PC-3 (cell line): ENCODE measurements at regions not wholly inside any gene's neighbourhood (a gene's known extent, or its start where the extent isn't known, plus 50 kb on each side); places are given as distances from the start of the nearest gene placed in this dataset.
"Not testable (repeated sequence)": the region's sequence is repeated elsewhere in the genome, so short reads cannot be mapped to it uniquely, and the experiment has no call there.

ENCODE experiments used
- ATAC-seq: fragments of 200-7000 bp; cut with Tn5 transposase; 2 replicates; pipeline ENCODE4 v1.9.1; 2020; ENCODE audit warnings: mild to moderate bottlenecking, moderate library complexity
- BruUV-seq: library from RNA; stranded (reverse); fragments of 400-500 nt; replicated peaks from 2 replicates; lab custom pipeline; 2021; lab: Mats Ljungman, UMichigan
- CTCF ChIA-PET: fragments of 300-600 bp; sonication (Branson Sonifier 250); formaldehyde crosslinking; loops from one replicate; lab custom pipeline; 2022; ENCODE audit warnings: antibody characterized with exemption; lab: Charles Lee
- POLR2A ChIA-PET: fragments of 300-600 bp; sonication (Branson Sonifier 250); formaldehyde crosslinking; loops from one replicate; lab custom pipeline; 2022; ENCODE audit warnings: antibody characterized with exemption; ENCODE audit not compliant: unreplicated experiment; lab: Charles Lee
- DNase-seq: peaks from one replicate; pipeline ENCODE4 v3.0.0-alpha.2; 2015
- H2AFZ ChIP-seq: fragments of 300-600 bp; sonication (generic); 2 replicates; pipeline ENCODE4 v1.6.0; 2016; ENCODE audit warnings: antibody characterized with exemption, low read length
- H3F3A ChIP-seq: fragments of 300-600 bp; sonication (generic); one replicate; pipeline ENCODE4 v1.6.0; 2017; ENCODE audit warnings: antibody characterized with exemption, low read length, control low read depth, mild to moderate bottlenecking; ENCODE audit not compliant: unreplicated experiment
- H3K27ac ChIP-seq: fragments of 300-600 bp; sonication (generic); 2 replicates; pipeline ENCODE4 v1.5.1; 2016; ENCODE audit warnings: mild to moderate bottlenecking, low read length
- H3K27me3 ChIP-seq: fragments of 300-600 bp; sonication (generic); 2 replicates; pipeline ENCODE4 v1.6.1; 2016; ENCODE audit warnings: low read length, mixed read lengths
- H3K36me3 ChIP-seq: fragments of 300-600 bp; sonication (generic); 2 replicates; pipeline ENCODE4 v1.6.1; 2016; ENCODE audit warnings: low read depth, mixed run types, low read length, mixed read lengths
- H3K4me1 ChIP-seq: fragments of 300-600 bp; sonication (generic); 2 replicates; pipeline ENCODE4 v1.5.1; 2016; ENCODE audit warnings: low read length; ENCODE audit not compliant: insufficient read depth
- H3K4me2 ChIP-seq: fragments of 300-600 bp; sonication (generic); 2 replicates; pipeline ENCODE4 v1.6.0; 2016; ENCODE audit warnings: low read length
- H3K4me3 ChIP-seq: fragments of 300-600 bp; sonication (generic); 2 replicates; pipeline ENCODE4 v1.5.1; 2016; ENCODE audit warnings: mild to moderate bottlenecking, low read length, mixed read lengths
- H3K79me2 ChIP-seq: fragments of 300-600 bp; sonication (generic); 2 replicates; pipeline ENCODE4 v1.6.1; 2017; ENCODE audit warnings: low read length, mixed read lengths
- H3K9ac ChIP-seq: fragments of 300-600 bp; sonication (generic); 2 replicates; pipeline ENCODE4 v1.6.0; 2016; ENCODE audit warnings: mild to moderate bottlenecking, low read length
- H3K9me2 ChIP-seq: fragments of 300-600 bp; sonication (generic); replicated peaks from 2 replicates; pipeline ENCODE4 v1.6.1; 2016; ENCODE audit warnings: mixed run types, low read length, mixed read lengths
- H3K9me3 ChIP-seq: fragments of 300-600 bp; sonication (generic); 2 replicates; pipeline ENCODE4 v1.6.1; 2016; ENCODE audit warnings: low read length, mixed read lengths
- H4K20me1 ChIP-seq: fragments of 300-600 bp; sonication (generic); 2 replicates; pipeline ENCODE4 v1.6.1; 2016; ENCODE audit warnings: low read length, mixed read lengths
- CTCF ChIP-seq: fragments of 300-600 bp; sonication (generic); conservative IDR thresholded peaks from 2 replicates; pipeline ENCODE4 v1.5.1; 2017; ENCODE audit warnings: antibody characterized with exemption, low read depth, mild to moderate bottlenecking, low read length
- EZH2 ChIP-seq: fragments of 300-600 bp; sonication (generic); IDR thresholded peaks from one replicate; pipeline ENCODE4 v1.6.1; 2017; ENCODE audit warnings: antibody characterized with exemption, mild to moderate bottlenecking, low read length; ENCODE audit not compliant: unreplicated experiment
- EZH2phosphoT487 ChIP-seq: fragments of 300-600 bp; sonication (generic); IDR thresholded peaks from 2 replicates; pipeline ENCODE4 v1.6.1; 2018; ENCODE audit warnings: mild to moderate bottlenecking, antibody characterized with exemption, low read length, borderline replicate concordance
- intact Hi-C: fragments of 100-400 bp; cut with micrococcal nuclease; formaldehyde crosslinking; loops from 2 replicates; pipeline ENCODE4 v1.9.0; 2023

- Histone ChIP-seq H3K4me1 (no peaks in the 10 kb centered on the region), H3K4me3 (no peak overlapping the region), H2AFZ (no peak overlapping the region), H3F3A (no peaks in the 10 kb centered on the region), H3K27me3 (0 out of 2 replicates have a peak, but pooled peaks cover 5% of the 10 kb centered on the region), H3K79me2 (no peaks in the 10 kb centered on the region), H3K4me2 (no peak overlapping the region), H3K36me3 (no peaks in the 10 kb centered on the region), H3K9me2 (no peaks in the 10 kb centered on the region), H4K20me1 (no peaks in the 10 kb centered on the region), H3K27ac (no peak overlapping the region), H3K9ac (no peak overlapping the region), H3K9me3 (no peaks in the 10 kb centered on the region)
- no peak for ATAC-seq
- intact Hi-C loops: no loop called here
- ChIA-PET CTCF (no interaction called here), POLR2A (no interaction called here)
- TF ChIP-seq EZH2phosphoT487 (no peak), CTCF (no peak), EZH2 (no peak)
- BruUV-seq: no TSS peak
- DNase-seq: no peak
These were observed 2034.6 kb upstream of the ACO1 start for GRCh38 chr9:30349526-30350513.

DNA sequence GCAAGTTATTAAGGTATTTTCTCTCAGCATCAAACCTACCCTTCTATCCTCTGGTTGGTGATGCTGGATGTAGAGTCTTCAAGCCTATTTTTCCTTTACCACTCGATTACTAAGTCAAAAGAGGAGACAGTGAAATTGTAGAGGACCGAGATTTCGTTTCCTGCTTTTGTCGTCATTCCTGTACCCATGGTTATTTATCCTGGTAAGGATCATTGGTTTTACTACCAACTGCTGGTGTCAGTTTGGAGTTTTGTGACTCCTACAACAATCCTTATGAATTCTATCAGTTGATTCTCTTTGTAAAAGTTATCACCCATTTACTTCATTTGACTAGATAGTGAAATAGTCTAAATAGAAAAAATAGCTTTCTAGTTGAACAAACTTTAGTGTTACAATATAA lies 2028.2 kb upstream of the ACO1 start:
- H3K27me3 ChIP-seq: no peaks in the 10 kb centered on the region
- no peaks in the 10 kb centered on the region for H3K9me3 ChIP-seq
- no peak for TF ChIP-seq EZH2
- TF ChIP-seq CTCF: no peak
- no peak for TF ChIP-seq EZH2phosphoT487
- intact Hi-C loops: no loop called here
- no peaks in the 10 kb centered on the region for H3K4me1 ChIP-seq
- H3K79me2 ChIP-seq: no peaks in the 10 kb centered on the region
- DNase-seq: no peak
- no peak overlapping the region for H3K4me3 ChIP-seq
- no peaks in the 10 kb centered on the region for H4K20me1 ChIP-seq
- no peak overlapping the region for H2AFZ ChIP-seq
- H3K36me3 ChIP-seq: no peaks in the 10 kb centered on the region
- POLR2A ChIA-PET: no interaction called here
- H3K9ac ChIP-seq: no peak overlapping the region
- BruUV-seq: no TSS peak
- CTCF ChIA-PET: no interaction called here
- H3K9me2 ChIP-seq: no peaks in the 10 kb centered on the region
- H3K4me2 ChIP-seq: no peak overlapping the region
- H3K27ac ChIP-seq: no peak overlapping the region
- no peaks in the 10 kb centered on the region for H3F3A ChIP-seq
- no peak for ATAC-seq

DNA sequence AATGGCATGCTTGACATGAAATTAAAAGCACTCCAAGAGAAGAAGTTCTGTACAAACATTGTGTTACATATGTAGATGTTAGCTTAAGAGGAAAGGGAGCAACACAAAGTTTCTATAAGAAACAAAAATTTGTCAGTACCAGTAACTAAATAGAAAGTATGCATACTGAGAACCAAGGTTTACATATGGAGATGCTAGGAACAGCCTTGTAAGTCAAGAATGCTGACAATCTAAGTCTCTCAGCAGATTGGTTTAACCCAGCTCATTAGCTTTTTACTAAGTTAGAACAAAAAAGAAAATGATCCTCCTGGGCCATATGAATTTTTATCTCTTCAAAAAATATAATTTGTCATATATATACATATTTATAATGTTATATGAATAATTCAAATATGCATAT lies 2022.1 kb upstream of the ACO1 start:
- Histone ChIP-seq H3K9me2 (no peaks in the 10 kb centered on the region), H3F3A (no peaks in the 10 kb centered on the region), H3K4me1 (no peaks in the 10 kb centered on the region), H3K4me3 (no peak overlapping the region), H3K9me3 (no peaks in the 10 kb centered on the region), H3K4me2 (no peak overlapping the region), H3K27me3 (no peaks in the 10 kb centered on the region), H3K79me2 (no peaks in the 10 kb centered on the region), H3K27ac (no peak overlapping the region), H4K20me1 (no peaks in the 10 kb centered on the region), H3K9ac (no peak overlapping the region), H3K36me3 (no peaks in the 10 kb centered on the region), H2AFZ (no peak overlapping the region)
- BruUV-seq: no TSS peak
- no peak for TF ChIP-seq EZH2
- ATAC-seq: no peak
- intact Hi-C loops: no loop called here
- POLR2A ChIA-PET: no interaction called here
- no peak for DNase-seq
- CTCF ChIA-PET: no interaction called here

GRCh38 chr9:30366140-30366539 lies 2018.3 kb upstream of the ACO1 start:
- H3K79me2 ChIP-seq, CTCF ChIA-PET, BruUV-seq, POLR2A ChIA-PET, H4K20me1 ChIP-seq, H3K4me2 ChIP-seq, H3K4me1 ChIP-seq, intact Hi-C loops, H3K4me3 ChIP-seq, H3K27ac ChIP-seq, H3K9me3 ChIP-seq, H3K36me3 ChIP-seq, H3K27me3 ChIP-seq, H3K9ac ChIP-seq, ATAC-seq, DNase-seq, H3F3A ChIP-seq, H3K9me2 ChIP-seq, H2AFZ ChIP-seq: not testable (repeated sequence)
